ENCODE measurements at regions not wholly inside any gene's neighbourhood (a gene's known extent, or its start where the extent isn't known, plus 50 kb on each side); places are given as distances from the start of the nearest gene placed in this dataset.

DNA sequence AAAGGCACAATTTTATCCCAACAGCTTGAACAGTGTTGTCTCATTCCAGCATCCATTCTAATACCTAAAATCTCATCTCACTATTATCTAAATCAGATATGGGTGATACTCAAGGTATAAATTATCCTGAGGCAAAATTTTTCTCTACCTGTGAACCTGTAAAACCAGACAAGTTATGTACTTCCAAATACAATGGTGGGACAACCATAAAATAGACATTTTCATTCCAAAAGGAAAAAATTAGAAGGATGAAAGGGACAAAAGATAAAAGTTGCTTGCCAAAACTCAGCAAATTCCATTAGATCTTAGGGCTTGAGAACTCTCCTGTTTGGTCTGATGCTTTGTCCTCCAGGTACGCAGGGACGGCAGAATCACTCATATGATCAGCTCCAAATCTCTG, 650.5 kb downstream of the ADGRL2 start:
- TF ChIP-seq POLR2A (IDR thresholded peaks at IDR 0.05) (no peak), CTCF (IDR thresholded peaks at IDR 0.05) (no peak), POLR2AphosphoS5 (IDR thresholded peaks at IDR 0.05) (no peak), EP300 (IDR thresholded peaks at IDR 0.05) (no peak)
